HG02884 (cell line): ENCODE measurements at regions not wholly inside any gene's neighbourhood (a gene's known extent, or its start where the extent isn't known, plus 50 kb on each side); places are given as distances from the start of the nearest gene placed in this dataset.
"Not testable (repeated sequence)": the region's sequence is repeated elsewhere in the genome, so short reads cannot be mapped to it uniquely, and the experiment has no call there.

Source experiments
- ATAC-seq: cut with Tn5 transposase; IDR thresholded peaks from one replicate; pipeline ENCODE4 v1.9.1; 2021; ENCODE audit warnings: mild to moderate bottlenecking, moderate library complexity; ENCODE audit not compliant: unreplicated experiment

DNA sequence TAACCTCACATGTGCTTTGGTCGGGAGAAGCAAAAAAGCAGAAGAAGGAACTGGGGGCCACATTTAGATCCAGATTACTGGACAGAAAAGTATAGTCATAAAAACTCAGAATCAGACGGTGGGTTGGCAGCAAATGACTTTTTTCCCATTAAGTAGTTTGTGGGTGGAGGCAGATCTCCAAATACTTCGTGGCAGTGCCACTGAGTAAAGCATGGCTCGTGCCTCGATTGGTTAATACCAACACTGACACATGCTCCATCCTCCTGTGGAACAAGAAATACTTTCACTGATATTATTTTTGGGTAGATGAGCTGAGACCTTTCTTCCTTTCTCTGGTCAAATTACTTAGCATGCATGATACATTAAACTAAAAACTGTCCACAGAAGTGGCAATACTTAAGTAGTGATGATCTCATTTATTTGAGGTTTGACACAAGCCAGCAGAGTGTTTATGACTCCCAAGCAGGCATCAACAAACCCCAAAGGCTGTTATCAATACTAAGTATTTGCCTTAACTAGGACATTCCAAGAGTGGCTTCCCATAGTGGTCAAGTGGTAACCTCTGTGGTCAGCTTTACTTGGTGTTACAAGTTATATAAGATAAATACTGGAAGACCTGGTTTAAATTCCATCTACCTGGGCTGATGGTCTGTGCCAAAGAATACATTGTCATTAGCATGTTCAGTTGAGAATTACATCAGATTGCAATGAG lies 500.0 kb upstream of the RUNX1 start:
- ATAC-seq: no peak

DNA sequence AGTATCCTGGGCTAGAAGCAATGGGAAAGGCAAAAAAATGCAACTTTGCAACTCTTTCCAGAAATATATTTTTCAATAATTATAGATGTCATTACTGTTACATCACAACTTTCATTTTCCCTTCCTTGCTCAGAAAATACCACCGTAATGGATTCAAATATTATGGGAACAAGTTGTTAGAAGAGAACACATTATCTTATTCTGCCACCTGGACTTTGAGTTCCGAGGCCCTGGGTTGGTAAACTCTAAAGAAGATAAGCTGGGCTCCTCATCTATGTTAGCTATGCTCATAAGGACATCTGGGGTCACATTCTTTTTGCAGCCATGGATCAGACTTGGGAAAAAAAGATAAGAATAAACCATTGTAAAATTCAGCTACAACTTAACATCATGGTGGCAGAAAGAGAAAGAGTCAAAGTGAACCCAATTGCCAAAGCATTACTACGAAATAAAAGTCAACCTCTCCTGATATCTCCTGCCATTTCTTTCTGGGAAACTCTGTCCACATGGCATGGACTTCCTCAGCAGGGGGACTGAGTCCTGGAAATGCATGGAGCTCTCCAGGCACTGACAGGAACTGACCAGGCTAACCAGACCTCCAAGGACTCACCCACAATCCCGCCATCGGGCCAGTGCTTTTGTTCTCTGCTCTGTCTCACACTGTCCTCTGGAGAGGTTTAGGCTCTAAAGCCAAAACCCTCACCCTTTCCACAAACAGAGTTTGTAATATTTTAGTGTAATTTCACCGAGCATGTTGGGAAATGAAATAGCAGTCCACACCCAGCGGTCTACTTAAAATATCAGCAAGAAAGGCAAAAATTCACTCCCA lies 499.1 kb upstream of the RUNX1 start:
- no peak for ATAC-seq

DNA sequence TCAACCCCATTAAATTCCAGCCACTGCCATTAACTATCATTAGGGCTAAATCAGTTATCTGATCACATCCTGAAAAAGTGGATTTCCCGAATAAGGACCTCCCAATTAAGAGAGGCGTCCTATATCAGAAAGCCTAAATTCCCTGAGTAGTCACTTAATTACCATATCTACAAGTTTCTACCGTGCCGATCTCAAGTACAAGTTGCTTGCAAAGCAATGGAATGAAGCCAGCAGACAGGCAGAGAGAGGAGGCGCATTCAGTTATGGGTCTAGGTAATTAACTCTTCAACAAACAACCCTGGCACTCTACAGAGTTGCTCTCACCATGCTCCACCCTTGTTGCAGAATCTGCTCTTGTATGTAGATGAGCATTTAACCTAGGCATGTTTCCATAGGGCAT lies 494.6 kb upstream of the RUNX1 start:
- no peak for ATAC-seq

DNA sequence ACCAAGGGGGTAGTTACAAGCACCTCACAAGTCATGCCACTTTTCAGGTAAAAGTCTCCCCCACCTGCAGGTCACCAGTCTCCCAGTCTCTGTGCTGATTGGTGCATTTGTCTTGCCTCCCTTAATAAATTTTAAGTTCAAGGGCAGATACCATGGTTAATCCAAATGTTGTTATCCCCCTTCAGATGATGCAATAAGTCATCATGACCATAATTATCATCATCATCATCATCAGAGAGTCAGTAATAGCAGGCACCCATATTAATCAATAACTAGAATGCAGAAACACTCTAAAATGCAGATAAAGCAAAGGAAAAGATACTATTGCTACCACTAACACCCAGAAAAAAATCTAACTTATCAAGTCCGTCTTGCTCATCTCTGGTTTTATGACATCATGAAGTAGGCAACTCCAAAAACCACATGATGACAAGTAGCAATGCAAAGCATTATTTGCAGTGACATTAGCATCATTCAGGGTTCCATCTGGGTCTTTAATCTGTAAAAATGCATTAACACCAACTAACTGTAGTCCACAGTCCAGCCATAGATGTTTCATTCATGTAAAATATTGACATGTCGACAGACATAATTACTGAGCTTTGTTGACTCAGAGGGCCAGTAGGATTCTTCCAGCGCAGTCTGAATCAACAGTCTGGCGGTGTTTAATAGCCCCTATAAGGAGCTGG lies 492.0 kb upstream of the RUNX1 start:
- no peak for ATAC-seq

DNA sequence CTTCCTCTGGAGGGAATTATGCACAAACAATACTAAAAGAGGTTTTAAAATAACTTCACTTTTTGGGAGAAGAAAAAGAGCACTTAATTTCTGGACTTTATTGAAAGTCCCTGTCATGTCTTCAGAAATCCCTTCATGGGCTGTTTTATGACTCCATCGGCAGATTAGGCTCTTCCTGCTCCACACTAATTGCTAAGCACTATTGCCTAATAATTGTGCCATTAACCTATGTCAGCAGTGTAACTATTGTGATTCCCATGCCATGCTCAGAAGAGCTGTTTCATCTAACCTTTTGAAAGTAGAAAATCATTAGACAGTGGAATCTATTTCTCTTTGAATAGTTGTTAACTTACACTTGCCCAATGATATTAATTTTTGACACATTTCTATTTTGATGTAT lies 489.3 kb upstream of the RUNX1 start:
- ATAC-seq: no peak

DNA sequence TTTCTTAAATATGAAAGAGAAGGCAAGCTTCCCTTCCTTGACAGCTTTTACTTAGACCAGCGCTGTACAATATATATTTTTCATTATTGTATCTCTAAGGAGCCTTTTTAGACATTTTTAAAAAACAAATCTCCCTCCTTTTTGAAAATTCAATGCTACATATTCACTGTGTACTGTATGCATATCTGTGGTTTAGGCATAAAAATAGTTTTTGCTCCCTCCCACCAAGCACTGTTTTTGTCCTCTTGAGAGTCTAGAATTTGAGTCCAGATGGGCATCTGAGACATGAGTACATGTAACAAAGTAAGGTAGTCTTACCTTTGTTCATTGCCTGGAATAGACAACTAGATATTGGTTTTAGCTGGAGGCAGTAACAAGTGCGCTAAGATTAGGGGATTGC lies 488.5 kb upstream of the RUNX1 start:
- ATAC-seq: no peak

DNA sequence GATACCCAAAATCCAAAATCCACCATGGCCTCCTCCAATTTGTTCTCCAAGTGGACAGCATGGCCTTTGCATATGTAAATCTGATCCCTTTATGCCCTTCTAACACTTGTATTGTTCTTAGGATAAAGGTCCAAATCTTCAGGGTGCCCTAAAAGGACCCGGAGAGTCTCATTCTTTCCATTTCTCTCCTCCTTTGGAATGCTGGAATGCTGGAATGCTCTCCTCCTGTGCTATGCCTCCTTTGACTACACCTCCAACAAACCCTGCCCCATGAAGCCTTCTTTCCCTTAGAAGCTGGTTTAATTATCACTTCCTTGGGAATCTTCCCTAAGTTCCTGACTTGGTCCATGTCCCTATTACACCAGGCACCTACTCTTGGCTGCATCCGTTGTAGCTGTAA lies 484.8 kb upstream of the RUNX1 start:
- ATAC-seq: no peak

DNA sequence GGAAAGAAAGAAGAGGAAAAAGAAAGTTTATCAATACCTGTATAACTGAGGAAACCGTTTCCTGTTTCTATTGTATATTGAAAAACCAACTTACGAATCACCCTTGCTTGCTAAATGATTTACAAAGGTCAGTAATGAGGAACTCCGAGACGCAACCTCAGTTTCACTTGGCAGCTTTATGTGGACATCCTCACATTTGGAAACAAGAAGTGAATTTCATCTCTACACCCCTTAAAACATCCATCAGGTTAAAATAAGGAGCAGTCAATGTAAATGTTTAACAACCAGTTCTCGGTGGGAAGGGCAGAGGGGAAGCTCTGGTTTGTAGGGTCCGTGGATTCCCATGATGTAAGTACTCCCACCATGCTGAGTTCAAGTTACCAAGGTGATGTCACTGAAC lies 481.7 kb upstream of the RUNX1 start:
- ATAC-seq: no peak

DNA sequence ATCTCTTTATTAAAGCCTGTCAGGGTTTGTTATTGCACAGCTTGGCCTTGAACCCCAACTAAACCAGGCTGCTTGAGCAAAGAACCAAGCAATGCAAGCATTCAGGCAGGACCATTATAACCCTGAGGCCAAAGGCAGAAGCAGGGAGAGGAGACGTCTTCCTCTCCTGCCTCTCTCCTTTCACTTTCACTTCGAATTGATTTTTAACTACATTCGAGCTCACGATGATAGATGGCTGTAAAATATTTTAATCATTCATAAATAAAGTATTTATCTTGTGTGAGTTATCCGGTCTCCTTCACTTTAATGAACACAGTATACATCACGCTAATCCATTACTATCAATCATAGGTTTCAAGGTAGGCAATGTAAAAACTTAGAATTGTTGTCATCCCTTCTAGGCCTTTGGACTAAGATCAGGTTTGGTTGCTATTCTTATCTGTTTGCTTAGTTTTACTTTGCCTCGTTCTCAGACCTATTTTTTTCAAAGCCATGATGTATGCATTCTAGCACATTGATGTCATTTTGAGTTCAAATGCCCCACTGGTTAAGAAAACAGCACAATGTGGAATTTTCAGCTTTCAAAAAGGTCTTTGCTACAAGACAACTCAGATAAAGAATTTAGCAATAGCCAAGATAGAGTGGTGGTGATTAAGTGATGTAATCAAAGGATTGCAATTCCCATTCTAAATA lies 480.2 kb upstream of the RUNX1 start:
- no peak for ATAC-seq

DNA sequence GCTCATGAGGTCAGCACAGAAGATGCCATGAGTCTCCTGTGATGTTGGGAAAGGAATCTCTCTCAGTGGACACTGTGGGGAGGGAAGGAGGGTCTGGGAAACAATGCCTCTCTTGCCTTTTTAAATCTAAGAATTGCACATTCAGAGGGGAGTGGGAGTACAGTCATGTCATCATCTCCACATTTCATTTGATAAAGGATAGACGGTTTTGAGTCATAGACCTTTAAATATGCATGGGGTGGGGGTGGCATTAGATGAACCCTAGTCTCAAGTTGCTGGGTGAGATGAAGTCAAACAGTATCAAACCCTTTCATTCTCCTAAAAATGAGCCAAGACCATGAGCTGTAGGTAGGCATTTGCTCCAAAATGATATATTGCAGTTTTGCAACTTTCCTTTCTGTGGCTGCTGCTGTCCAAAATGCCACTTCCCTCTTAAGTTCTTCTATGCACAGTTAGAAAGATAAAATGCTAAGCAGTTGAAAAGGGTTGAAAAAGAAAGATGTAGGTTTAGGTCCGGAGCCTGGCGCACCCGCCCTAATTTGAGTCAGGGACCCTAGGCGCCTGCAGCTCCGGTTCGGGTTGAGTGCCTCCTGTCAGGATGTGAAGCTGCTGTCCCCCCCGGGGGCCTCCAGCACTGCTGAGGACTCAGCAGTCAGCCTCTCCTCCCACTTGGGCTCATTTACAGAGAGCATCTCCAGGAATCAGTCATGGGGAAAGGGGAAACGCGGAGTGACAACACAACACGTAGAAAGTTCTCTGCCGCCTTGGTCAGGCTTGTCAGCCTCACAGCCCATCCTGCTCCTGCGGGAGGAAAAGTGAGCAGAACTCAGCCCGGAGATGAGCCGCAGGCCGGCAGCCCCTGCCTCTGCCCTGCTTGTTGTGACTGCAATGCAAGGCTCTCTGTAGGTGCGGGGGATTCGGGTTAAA lies 479.3 kb upstream of the RUNX1 start:
- no peak for ATAC-seq

DNA sequence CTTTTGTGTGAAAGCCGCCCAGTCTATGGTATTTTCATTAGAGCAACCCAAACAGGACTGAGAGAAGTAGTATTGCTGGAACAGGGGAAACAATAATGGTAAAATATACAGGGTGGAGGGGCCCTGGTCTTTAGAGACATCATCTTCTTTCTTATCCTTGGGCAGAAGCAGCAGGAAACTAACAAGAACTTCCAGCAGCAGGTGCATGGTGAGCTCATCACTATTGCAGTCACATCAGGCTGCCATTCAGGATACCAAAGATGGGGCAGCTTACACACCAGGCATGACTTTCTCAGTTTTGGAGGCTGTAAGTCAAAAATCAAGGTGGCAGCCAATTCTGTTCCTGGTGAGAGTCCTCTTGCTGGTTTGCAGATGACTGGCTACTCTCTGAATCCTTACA lies 478.3 kb upstream of the RUNX1 start:
- ATAC-seq: no peak

DNA sequence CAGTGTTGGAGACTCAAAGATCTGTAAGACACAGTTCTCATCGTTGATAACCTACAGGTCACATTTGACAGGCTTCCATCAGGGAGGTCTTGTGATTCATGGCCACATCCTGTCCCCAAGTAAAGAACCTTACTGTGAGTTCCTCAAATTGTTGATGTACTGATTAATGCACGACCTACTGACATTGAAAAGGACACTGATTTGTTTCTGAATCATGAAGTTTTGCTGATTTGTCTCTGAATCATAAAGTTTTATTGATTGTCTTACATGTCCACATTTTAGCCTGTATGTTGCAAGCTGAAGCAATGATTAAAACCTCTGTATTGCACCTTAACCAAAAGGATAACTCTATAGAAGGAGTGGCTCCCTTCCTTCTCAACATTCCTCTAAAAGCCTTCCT lies 476.3 kb upstream of the RUNX1 start:
- ATAC-seq: no peak

DNA sequence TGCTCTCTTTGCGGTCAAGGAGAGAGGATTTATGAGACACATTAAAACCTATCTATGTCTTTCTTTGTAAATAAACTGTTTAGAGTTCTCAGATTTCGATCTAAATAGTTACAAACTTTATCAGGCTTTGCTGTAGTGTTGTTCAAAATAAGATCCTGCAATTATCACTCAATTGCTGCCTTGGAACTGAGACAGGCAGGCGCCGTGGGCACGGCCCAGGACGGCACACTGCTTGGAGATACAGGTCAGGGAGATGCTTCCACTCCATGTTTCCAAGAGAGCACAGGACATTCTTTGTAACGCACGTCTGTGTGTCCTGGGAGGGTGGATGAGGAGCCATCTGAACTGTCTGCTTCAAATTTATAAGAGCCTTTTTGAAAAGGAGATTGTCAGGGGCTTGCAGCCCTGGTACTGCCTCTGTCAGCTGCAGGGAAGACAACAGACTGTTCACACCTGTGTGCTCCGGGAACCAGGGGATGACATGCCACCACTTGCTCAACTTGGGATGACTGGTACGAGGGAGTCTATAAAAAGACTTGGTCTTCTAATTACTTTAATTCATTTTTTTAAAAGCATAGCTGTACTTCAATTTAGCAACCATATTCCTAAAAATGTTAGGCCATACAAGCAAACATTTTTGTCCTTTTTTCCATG lies 472.9 kb upstream of the RUNX1 start:
- ATAC-seq: no peak

DNA sequence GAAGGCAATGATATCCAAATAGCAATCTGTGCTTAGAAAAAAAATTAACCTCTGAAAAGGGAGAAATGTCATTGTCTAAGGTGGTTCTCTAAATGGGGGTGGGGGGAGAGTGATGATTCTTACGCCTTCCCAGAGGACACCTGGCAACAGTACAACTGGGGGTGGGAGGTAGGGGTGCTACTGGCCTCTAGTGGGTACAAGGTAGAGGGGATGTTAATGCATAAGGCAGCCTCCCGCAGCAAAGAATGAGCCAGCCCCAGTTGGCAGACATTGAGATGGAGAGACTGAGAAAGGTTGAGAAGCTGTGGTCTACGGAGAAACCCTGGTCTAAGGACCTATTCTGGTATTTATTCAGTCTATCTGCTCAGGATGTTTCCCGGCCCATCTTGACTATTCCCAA lies 472.2 kb upstream of the RUNX1 start:
- ATAC-seq: no peak

DNA sequence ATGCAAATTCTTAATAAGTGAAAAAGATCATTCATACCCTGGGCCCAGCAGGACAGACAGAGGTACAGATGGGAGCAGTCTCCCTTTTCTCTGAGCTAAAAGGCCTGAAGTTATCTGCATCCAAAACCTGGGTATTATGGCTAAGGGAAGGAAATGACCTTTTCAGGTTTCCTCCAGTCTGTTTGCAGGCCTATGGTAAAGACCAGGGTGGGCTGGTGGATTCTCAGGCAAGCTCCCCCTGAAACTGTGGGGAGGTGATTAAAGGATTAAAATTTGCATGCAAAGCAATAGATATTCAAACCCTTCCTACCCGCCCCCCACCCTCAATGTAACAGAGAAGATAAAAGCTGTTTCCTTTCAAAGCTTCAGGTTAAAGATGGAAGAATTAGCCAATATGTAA lies 471.8 kb upstream of the RUNX1 start:
- no peak for ATAC-seq

DNA sequence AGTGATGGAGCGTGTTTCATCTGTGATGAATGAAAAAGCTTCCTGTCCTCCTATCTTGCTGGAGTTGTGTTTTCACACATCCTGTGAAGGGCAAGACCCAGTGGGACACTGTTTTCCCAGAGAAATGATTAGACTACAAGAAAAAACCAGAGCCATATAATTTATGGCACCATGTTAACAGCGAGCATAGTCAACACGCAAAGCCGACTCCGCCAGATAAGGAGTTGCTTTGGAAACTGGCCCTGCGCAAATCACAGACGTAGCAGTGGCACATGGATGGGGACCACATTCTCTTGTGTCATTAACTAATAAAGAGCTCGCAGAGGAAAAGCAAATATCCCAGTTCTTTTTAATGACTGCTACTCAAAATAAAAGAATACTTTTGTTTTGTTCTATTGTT lies 471.2 kb upstream of the RUNX1 start:
- no peak for ATAC-seq

DNA sequence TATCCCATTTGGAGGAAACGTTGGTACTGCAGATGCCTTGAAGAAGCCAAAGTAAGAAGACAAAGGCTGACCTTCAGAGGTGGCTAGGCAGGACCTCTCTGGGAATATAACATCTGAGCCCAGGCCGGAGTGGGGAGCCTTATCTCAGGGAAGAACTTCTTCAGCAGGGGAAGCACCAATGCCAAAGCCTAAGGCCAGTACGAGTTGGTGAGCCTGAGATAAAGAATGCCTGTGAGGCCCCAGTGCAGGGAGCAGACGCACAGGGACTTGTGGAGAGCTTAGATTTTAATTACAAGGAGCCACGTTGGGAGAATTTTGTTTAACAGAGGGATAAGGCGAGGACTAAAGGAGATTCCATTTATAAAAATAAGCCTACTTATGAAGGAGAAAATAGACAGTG lies 468.8 kb upstream of the RUNX1 start:
- ATAC-seq: no peak

DNA sequence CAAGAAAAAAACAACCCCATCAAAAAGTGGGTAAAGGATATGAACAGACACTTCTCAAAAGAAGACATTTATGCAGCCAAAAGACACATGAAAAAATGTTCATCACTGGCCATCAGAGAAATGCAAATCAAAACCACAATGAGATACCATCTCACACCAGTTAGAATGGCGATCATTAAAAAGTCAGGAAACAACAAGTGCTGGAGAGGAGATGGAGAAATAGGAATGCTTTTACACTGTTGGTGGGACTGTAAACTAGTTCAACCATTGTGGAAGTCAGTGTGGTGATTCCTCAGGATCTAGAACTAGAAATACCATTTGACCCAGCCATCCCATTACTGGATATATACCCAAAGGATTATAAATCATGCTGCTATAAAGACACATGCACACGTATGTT lies 467.2 kb upstream of the RUNX1 start:
- not testable (repeated sequence) for ATAC-seq

DNA sequence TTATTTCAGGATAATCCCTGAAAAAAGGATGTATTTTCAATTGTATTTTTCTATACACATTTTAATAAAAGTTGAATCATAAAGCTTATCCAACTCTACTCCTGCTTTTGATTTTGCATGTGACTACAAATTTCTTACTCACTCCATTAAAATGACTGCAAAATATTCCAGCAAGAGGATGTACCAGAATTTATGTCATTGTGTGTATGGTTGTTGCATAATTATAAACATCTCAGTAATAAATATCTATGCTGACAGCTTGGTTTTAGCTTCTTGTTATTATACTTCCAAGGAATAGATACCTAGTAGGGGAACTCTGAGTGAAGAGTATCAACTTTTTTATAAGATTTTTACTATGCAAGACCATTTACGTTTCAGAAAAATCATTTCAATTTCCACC lies 463.2 kb upstream of the RUNX1 start:
- ATAC-seq: no peak

DNA sequence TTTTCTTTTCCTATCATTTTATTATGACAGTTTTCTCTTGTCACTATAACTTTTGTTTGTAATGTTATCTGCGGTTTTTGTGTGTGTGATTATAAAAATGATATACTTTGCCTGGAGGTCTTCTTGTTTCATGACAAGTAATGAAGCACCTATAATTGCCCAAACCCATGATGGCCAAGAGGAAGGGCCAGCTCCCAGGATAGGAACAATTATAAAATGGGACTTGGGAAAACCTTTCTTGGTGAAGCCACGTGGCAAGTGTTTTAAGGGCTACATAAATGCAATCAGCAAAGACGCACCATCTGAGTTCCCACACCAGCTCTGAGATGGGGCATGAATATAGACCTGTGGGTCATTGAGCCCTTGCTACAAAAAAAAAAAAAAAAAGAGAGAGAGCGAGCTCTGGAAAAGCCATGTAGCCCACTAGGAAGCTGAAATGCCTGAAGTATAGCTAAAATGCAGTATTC lies 462.6 kb upstream of the RUNX1 start:
- ATAC-seq: no peak
